Fibroblast of lung (primary cell): ENCODE measurements at regions not wholly inside any gene's neighbourhood (a gene's known extent, or its start where the extent isn't known, plus 50 kb on each side); places are given as distances from the start of the nearest gene placed in this dataset.

ENCODE experiments used
- EZH2 ChIP-seq: IDR thresholded peaks from 2 replicates; pipeline ENCODE4 v1.5.1; 2012; ENCODE audit warnings: low read length, control low read depth, mild to moderate bottlenecking; ENCODE audit errors: missing control alignments
- TF ChIP-seq, protein P1 (sequence below), 2 donors: IDR thresholded peaks in 1 of 2; conservative IDR thresholded peaks in 1 of 2; 1 replicate in 1 of 2; 2 replicates in 1 of 2; pipeline ENCODE4 v1.5.1; 2011 to 2012; ENCODE audit warnings: low read length in 2 of 2, control low read depth in 1 of 2, inconsistent platforms in 1 of 2, low read depth in 1 of 2, mild to moderate bottlenecking in 1 of 2

DNA sequence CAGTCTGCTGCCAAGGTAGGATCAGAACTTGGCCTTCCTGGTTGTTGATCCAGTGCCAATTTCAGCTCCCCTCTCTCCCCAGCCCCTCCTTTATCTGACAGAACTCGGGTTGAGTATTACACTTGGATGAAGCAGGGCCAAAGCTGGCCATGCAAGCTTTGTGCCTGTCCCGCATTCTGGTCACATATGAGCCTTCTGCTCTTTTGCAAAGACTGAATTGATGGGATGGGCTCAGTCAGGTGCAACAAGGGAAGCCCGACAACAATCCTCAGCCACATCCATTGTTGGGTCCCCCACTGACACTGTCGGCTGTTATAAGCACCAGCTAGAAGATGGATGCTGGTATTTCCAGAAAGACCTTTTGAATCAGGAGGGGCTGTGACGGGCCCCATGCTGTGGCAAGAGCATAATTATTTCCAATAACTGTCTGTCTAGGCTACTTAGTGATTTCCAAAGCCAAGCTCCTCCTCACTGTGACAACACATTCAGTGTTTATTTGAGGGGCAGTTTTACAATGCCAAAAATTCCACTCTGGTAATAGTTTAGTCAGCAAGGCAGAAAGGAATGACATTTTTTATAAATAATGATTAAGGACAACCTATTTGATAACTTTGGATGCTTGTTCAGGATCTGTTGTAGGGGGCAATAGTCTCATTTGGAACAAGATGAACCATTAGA lies 146.8 kb upstream of the FRMD4B start:
- TF ChIP-seq, protein P1, sequence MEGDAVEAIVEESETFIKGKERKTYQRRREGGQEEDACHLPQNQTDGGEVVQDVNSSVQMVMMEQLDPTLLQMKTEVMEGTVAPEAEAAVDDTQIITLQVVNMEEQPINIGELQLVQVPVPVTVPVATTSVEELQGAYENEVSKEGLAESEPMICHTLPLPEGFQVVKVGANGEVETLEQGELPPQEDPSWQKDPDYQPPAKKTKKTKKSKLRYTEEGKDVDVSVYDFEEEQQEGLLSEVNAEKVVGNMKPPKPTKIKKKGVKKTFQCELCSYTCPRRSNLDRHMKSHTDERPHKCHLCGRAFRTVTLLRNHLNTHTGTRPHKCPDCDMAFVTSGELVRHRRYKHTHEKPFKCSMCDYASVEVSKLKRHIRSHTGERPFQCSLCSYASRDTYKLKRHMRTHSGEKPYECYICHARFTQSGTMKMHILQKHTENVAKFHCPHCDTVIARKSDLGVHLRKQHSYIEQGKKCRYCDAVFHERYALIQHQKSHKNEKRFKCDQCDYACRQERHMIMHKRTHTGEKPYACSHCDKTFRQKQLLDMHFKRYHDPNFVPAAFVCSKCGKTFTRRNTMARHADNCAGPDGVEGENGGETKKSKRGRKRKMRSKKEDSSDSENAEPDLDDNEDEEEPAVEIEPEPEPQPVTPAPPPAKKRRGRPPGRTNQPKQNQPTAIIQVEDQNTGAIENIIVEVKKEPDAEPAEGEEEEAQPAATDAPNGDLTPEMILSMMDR (conservative IDR thresholded peaks at IDR 0.05 in 1 of 2, IDR thresholded peaks at IDR 0.05 in 1 of 2; ENCODE audit: low read depth in 1 of 2, low read length in 2 of 2), result no peak
- no peak for TF ChIP-seq EZH2
